Breast epithelium (tissue), 4 donors: ENCODE measurements at regions not wholly inside any gene's neighbourhood (a gene's known extent, or its start where the extent isn't known, plus 50 kb on each side); places are given as distances from the start of the nearest gene placed in this dataset.
"Not testable (repeated sequence)": the region's sequence is repeated elsewhere in the genome, so short reads cannot be mapped to it uniquely, and the experiment has no call there.

Experiments used
- DNase-seq, 2 donors: peaks; one replicate each; pipeline ENCODE4 v3.0.0-alpha.2; 2019; ENCODE audit warnings: low spot score in 2 of 2
- H3K27ac ChIP-seq, 2 donors: fragments of 200-600 bp; sonication (generic) in 1 of 2; one replicate each; pipeline ENCODE4 v1.5.1; 2016 to 2019; ENCODE audit warnings: mild to moderate bottlenecking in 1 of 2
- H3K27me3 ChIP-seq, 2 donors: fragments of 200-600 bp; sonication (generic) in 1 of 2; one replicate each; pipeline versions ENCODE4 v1.5.1 to v1.6.0; 2017 to 2019; ENCODE audit warnings: control low read depth in 1 of 2, mild to moderate bottlenecking in 1 of 2
- H3K36me3 ChIP-seq: fragments of 200-600 bp; one replicate; pipeline ENCODE4 v1.5.1; 2019
- H3K4me1 ChIP-seq, 2 donors: fragments of 200-600 bp; sonication (generic); one replicate each; pipeline ENCODE4 v1.5.1; 2016 to 2019; ENCODE audit warnings: control low read depth in 1 of 2
- H3K4me3 ChIP-seq, 3 donors: fragments of 200-600 bp; sonication (generic); 1 replicate in 2 of 3; 2 replicates in 1 of 3; pipeline ENCODE4 v1.5.1; 2016 to 2019; ENCODE audit warnings: mild to moderate bottlenecking in 3 of 3, moderate library complexity in 2 of 3
- H3K9me3 ChIP-seq, 2 donors: fragments of 200-600 bp; sonication (generic) in 1 of 2; one replicate each; pipeline ENCODE4 v1.5.1; 2016 to 2019; ENCODE audit warnings: control low read depth in 1 of 2
- CTCF ChIP-seq, 3 donors: fragments of 450-650 bp; IDR thresholded peaks; one replicate each; pipeline ENCODE4 v1.5.1; 2016 to 2017; ENCODE audit warnings: antibody characterized with exemption in 3 of 3, mild to moderate bottlenecking in 3 of 3, moderate library complexity in 3 of 3
- POLR2A ChIP-seq: fragments of 450-650 bp; IDR thresholded peaks from one replicate; pipeline ENCODE4 v1.6.1; 2016; ENCODE audit warnings: antibody characterized with exemption, mild to moderate bottlenecking, moderate library complexity
- POLR2AphosphoS5 ChIP-seq, 3 donors: sonication (generic); formaldehyde crosslinking; IDR thresholded peaks; one replicate each; pipeline ENCODE4 v1.6.1; 2017; ENCODE audit warnings: antibody characterized with exemption in 3 of 3
- intact Hi-C: fragments of 100-400 bp; cut with DNase I; formaldehyde crosslinking; loops from one replicate; pipeline ENCODE4 v1.15.1; 2023; ENCODE audit warnings: low total_unique reads

- no peak for TF ChIP-seq CTCF (IDR thresholded peaks at IDR 0.05)
- TF ChIP-seq POLR2AphosphoS5 (IDR thresholded peaks at IDR 0.05), result no peak
- no peak for TF ChIP-seq POLR2A
- no peaks in the 10 kb centered on the region for H3K4me1 ChIP-seq
- no peaks in the 10 kb centered on the region for H3K36me3 ChIP-seq
- no peak overlapping the region for H3K4me3 ChIP-seq
- H3K27ac ChIP-seq, result no peak overlapping the region
- no peaks in the 10 kb centered on the region for H3K27me3 ChIP-seq
- intact Hi-C loops, result no loop called here
- DNase-seq, result no peak
- H3K9me3 ChIP-seq, result no peaks in the 10 kb centered on the region
Measured at GRCh38 chr12:124130691-124131591, 157.9 kb downstream of the ZNF664 start.

DNA sequence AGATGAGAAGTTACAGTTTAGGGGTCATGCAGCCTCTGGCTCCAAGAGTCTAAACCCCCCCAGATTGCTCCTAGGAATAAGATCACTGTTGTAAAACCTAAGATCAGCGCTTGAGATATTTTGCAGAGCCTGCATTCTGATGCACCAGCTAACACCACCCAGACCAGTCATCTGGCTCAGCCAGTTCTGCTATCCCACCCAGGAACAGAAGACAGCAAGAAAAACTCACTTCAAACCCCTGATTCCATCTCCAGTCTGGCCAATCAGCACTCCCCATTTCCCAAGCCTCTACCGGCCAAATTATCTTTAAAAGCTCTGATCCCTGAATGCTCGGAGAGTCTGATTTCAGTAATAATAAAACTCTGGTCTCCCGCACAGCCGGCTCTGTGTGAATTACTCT is 158.6 kb downstream of the ZNF664 start:
- no peak overlapping the region for H3K4me3 ChIP-seq
- no peak overlapping the region for H3K27ac ChIP-seq
- no peaks in the 10 kb centered on the region for H3K9me3 ChIP-seq
- H3K4me1 ChIP-seq, result no peaks in the 10 kb centered on the region
- TF ChIP-seq POLR2AphosphoS5 (IDR thresholded peaks at IDR 0.05) (no peak), POLR2A (no peak), CTCF (IDR thresholded peaks at IDR 0.05) (no peak)
- DNase-seq, result no peak
- intact Hi-C loops, result no loop called here
- no peaks in the 10 kb centered on the region for H3K36me3 ChIP-seq
- H3K27me3 ChIP-seq, result no peaks in the 10 kb centered on the region

DNA sequence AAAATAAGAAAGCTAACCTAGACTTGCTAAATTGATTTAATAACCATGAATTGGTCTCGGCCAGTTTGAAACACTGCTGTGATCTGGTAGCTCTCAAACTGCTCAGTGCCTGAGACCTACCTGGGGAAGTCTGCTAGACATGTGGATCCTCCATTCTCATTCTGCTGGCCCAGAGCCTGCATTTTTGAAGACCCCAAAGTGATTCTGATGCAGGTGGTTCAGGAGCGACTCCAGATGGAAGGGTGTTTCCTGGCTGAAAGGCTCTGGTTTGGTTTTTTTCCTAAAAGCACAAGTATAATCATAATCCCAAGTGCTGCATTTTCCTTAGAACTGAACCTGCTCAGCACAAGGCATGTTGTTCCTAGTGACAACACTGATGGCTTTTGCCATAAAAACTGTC is 159.5 kb downstream of the ZNF664 start:
- no peaks in the 10 kb centered on the region for H3K27me3 ChIP-seq
- no peaks in the 10 kb centered on the region for H3K4me1 ChIP-seq
- intact Hi-C loops, result no loop called here
- TF ChIP-seq POLR2AphosphoS5 (IDR thresholded peaks at IDR 0.05), result no peak
- no peak for TF ChIP-seq CTCF (IDR thresholded peaks at IDR 0.05)
- TF ChIP-seq POLR2A, result no peak
- DNase-seq, result no peak
- H3K27ac ChIP-seq, result no peak overlapping the region
- H3K9me3 ChIP-seq, result no peaks in the 10 kb centered on the region
- no peak overlapping the region for H3K4me3 ChIP-seq
- no peaks in the 10 kb centered on the region for H3K36me3 ChIP-seq

DNA sequence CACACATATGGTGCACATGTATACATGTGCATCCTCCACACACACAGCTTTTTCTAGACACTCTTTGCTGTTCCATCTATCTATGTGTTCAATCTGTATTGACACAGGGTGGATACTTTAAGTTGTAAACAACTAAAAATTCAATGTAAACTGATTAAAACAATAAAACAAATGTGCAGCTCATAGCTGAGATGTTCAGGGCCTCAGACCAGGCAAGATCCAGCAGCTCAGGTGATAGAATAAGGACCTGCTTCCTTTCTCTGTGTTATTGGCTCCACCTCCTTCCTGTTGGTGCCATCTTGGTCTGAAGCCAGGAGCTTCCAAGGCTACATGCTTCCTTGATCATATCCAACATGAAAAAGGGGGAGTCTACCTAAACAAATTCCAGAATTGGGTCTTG is 158.1 kb upstream of the RFLNA start:
- Histone ChIP-seq H3K9me3 (no peaks in the 10 kb centered on the region), H3K4me1 (no peaks in the 10 kb centered on the region), H3K36me3 (no peaks in the 10 kb centered on the region), H3K27ac (no peak overlapping the region), H3K27me3 (no peaks in the 10 kb centered on the region), H3K4me3 (no peak overlapping the region)
- TF ChIP-seq CTCF (IDR thresholded peaks at IDR 0.05), result no peak
- TF ChIP-seq POLR2A, result no peak
- TF ChIP-seq POLR2AphosphoS5 (IDR thresholded peaks at IDR 0.05), result no peak
- intact Hi-C loops, result no loop called here
- DNase-seq, result no peak

- no peaks in the 10 kb centered on the region for H3K4me1 ChIP-seq
- peaks cover 7 to 8% of the 10 kb centered on the region in 2 donors for H3K9me3 ChIP-seq
- no peak overlapping the region for H3K27ac ChIP-seq
- DNase-seq, result no peak
- TF ChIP-seq CTCF (IDR thresholded peaks at IDR 0.05) (no peak), POLR2AphosphoS5 (IDR thresholded peaks at IDR 0.05) (no peak), POLR2A (no peak)
- no peaks in the 10 kb centered on the region for H3K36me3 ChIP-seq
- H3K27me3 ChIP-seq, result no peaks in the 10 kb centered on the region
- no peak overlapping the region for H3K4me3 ChIP-seq
- intact Hi-C loops, result no loop called here
Measured at GRCh38 chr12:124140944-124141486, 153.9 kb upstream of the RFLNA start.

GRCh38 chr12:124141611-124142010 is 153.3 kb upstream of the RFLNA start:
- H3K4me3 ChIP-seq, H3K27ac ChIP-seq, H3K4me1 ChIP-seq, DNase-seq, H3K36me3 ChIP-seq, H3K9me3 ChIP-seq, intact Hi-C loops, H3K27me3 ChIP-seq: not testable (repeated sequence)
